H1 (cell line): ENCODE measurements at regions not wholly inside any gene's neighbourhood (a gene's known extent, or its start where the extent isn't known, plus 50 kb on each side); places are given as distances from the start of the nearest gene placed in this dataset.

ENCODE experiments used
- CTCF ChIA-PET: fragments of 300-600 bp; sonication (Branson Sonifier 250); formaldehyde crosslinking; loops from one replicate; lab custom pipeline; 2021; ENCODE audit not compliant: partially characterized antibody; lab: Charles Lee
- POLR2A ChIA-PET: fragments of 300-600 bp; sonication (Branson Sonifier 250); formaldehyde crosslinking; loops from one replicate; lab custom pipeline; 2021; ENCODE audit warnings: inconsistent platforms; ENCODE audit not compliant: partially characterized antibody; lab: Charles Lee
- DNase-seq, 2 experiments: peaks; one replicate each; pipeline versions ENCODE4 v3.0.0 to v3.0.0-alpha.2; 2010 to 2022; ENCODE audit warnings: low spot score in 2 of 2, low read depth in 1 of 2, mixed read lengths in 1 of 2
- FAIRE-seq: peaks from 2 replicates; lab custom pipeline; 2011; peaks lifted over from hg19 to GRCh38; lab: Jason Lieb, UNC
- H2AFZ ChIP-seq: 2 replicates; pipeline ENCODE4 v1.8.1; 2012; ENCODE audit warnings: low read length, inconsistent platforms
- H2AK5ac ChIP-seq: 2 replicates; pipeline ENCODE4 v1.6.1; 2013; ENCODE audit warnings: low read depth, low read length
- H2BK120ac ChIP-seq: replicated peaks from 2 replicates; pipeline ENCODE3; 2013; ENCODE audit warnings: low read depth, low read length, inconsistent platforms
- H2BK12ac ChIP-seq: 2 replicates; pipeline ENCODE4 v1.6.1; 2013; ENCODE audit warnings: low read depth, low read length
- H2BK15ac ChIP-seq: 2 replicates; pipeline ENCODE4 v1.6.1; 2013; ENCODE audit warnings: low read length
- H2BK20ac ChIP-seq: 2 replicates; pipeline ENCODE4 v1.6.1; 2013; ENCODE audit warnings: low read length
- H2BK5ac ChIP-seq: 2 replicates; pipeline ENCODE4 v1.6.1; 2013; ENCODE audit warnings: low read depth, low read length
- H3K14ac ChIP-seq: 2 replicates; pipeline ENCODE4 v1.6.1; 2013; ENCODE audit warnings: inconsistent platforms; ENCODE audit not compliant: insufficient read length
- H3K18ac ChIP-seq: 2 replicates; pipeline ENCODE4 v1.6.1; 2013; ENCODE audit warnings: low read length; ENCODE audit errors: extremely low read depth
- H3K23ac ChIP-seq: 2 replicates; pipeline ENCODE4 v1.6.1; 2013; ENCODE audit warnings: inconsistent platforms; ENCODE audit not compliant: insufficient read length
- H3K23me2 ChIP-seq: 2 replicates; pipeline ENCODE4 v1.6.1; 2013; ENCODE audit warnings: low read depth, low read length
- H3K27ac ChIP-seq: 2 replicates; pipeline ENCODE4 v1.6.1; 2011; ENCODE audit warnings: low read depth, low read length, inconsistent platforms
- H3K27me3 ChIP-seq, 4 experiments: replicated peaks in 1 of 4; 1 replicate in 1 of 4; 2 replicates in 3 of 4; pipeline versions ENCODE4 v1.6.1 to v1.8.1; 2011 to 2013; ENCODE audit warnings: low read length in 3 of 4, mild to moderate bottlenecking in 3 of 4, inconsistent platforms in 2 of 4, mixed read lengths in 2 of 4, moderate library complexity in 1 of 4; ENCODE audit not compliant: control insufficient read depth in 3 of 4, insufficient read depth in 3 of 4; ENCODE audit errors: extremely low read depth in 1 of 4
- H3K36me3 ChIP-seq, 4 experiments: 2 replicates each; pipeline versions ENCODE4 v1.6.1 to v1.8.1; 2011 to 2013; ENCODE audit warnings: mild to moderate bottlenecking in 4 of 4, low read length in 3 of 4, moderate library complexity in 2 of 4, control low read depth in 1 of 4, inconsistent platforms in 1 of 4; ENCODE audit not compliant: insufficient read depth in 4 of 4, control insufficient read depth in 2 of 4
- H3K4ac ChIP-seq: replicated peaks from 2 replicates; pipeline ENCODE3; 2013; ENCODE audit warnings: low read length, low read depth, mixed read lengths, inconsistent platforms; ENCODE audit not compliant: insufficient read length
- H3K4me1 ChIP-seq, 4 experiments: replicated peaks in 1 of 4; 1 replicate in 1 of 4; 2 replicates in 3 of 4; pipeline versions ENCODE4 v1.6.1 to v1.8.1; 2011 to 2013; ENCODE audit warnings: low read length in 3 of 4, inconsistent platforms in 2 of 4, mixed read lengths in 1 of 4; ENCODE audit not compliant: insufficient read depth in 4 of 4, control insufficient read depth in 3 of 4
- H3K4me2 ChIP-seq, 2 experiments: 2 replicates each; pipeline versions ENCODE4 v1.6.1 to v1.8.1; 2011 to 2013; ENCODE audit warnings: low read depth in 2 of 2, low read length in 2 of 2, control low read depth in 1 of 2, inconsistent platforms in 1 of 2, mild to moderate bottlenecking in 1 of 2; ENCODE audit not compliant: insufficient read depth in 1 of 2
- H3K4me3 ChIP-seq, 4 experiments: fragments of 200-600, 300-600 bp in 1 of 4; sonication (generic), shearing (Covaris generic), sonication (Bioruptor Twin) in 1 of 4; 2 replicates each; pipeline versions ENCODE4 v1.5.1 to v1.8.1; 2011 to 2016; ENCODE audit warnings: low read length in 4 of 4, low read depth in 3 of 4, control low read depth in 2 of 4, inconsistent platforms in 2 of 4, mild to moderate bottlenecking in 2 of 4, mixed read lengths in 1 of 4, moderate library complexity in 1 of 4; ENCODE audit not compliant: insufficient read depth in 2 of 4; ENCODE audit errors: extremely low read depth in 1 of 4
- H3K56ac ChIP-seq: replicated peaks from 2 replicates; pipeline ENCODE3; 2013; ENCODE audit warnings: low read depth, mild to moderate bottlenecking, mixed read lengths, low read length, inconsistent platforms; ENCODE audit not compliant: insufficient read length
- H3K79me1 ChIP-seq: 2 replicates; pipeline ENCODE4 v1.6.1; 2013; ENCODE audit warnings: low read depth, low read length, control low read depth
- H3K79me2 ChIP-seq, 2 experiments: 2 replicates each; pipeline versions ENCODE4 v1.6.1 to v1.8.1; 2012 to 2013; ENCODE audit warnings: low read length in 2 of 2, mild to moderate bottlenecking in 2 of 2, inconsistent platforms in 1 of 2; ENCODE audit not compliant: insufficient read depth in 2 of 2, control insufficient read depth in 1 of 2
- H3K9ac ChIP-seq, 4 experiments: replicated peaks in 1 of 4; 1 replicate in 1 of 4; 2 replicates in 3 of 4; pipeline versions ENCODE4 v1.6.1 to v1.8.1; 2011 to 2013; ENCODE audit warnings: low read depth in 3 of 4, low read length in 3 of 4, control low read depth in 2 of 4, mild to moderate bottlenecking in 2 of 4, moderate library complexity in 2 of 4, inconsistent platforms in 1 of 4; ENCODE audit errors: extremely low read depth in 1 of 4
- H3K9me3 ChIP-seq, 2 experiments: 2 replicates each; pipeline versions ENCODE4 v1.6.1 to v1.8.1; 2012 to 2013; ENCODE audit warnings: mild to moderate bottlenecking in 2 of 2, moderate library complexity in 2 of 2, control low read depth in 1 of 2, inconsistent platforms in 1 of 2, low read depth in 1 of 2, low read length in 1 of 2, mixed read lengths in 1 of 2; ENCODE audit not compliant: insufficient read depth in 2 of 2
- H4K20me1 ChIP-seq, 2 experiments: replicated peaks in 1 of 2; 2 replicates each; pipeline versions ENCODE3 to v1.8.1; 2011 to 2013; ENCODE audit warnings: inconsistent platforms in 2 of 2, low read length in 2 of 2, mild to moderate bottlenecking in 1 of 2; ENCODE audit not compliant: insufficient read depth in 2 of 2, control insufficient read depth in 1 of 2
- H4K5ac ChIP-seq: 2 replicates; pipeline ENCODE4 v1.6.1; 2013; ENCODE audit warnings: low read length, low read depth, mixed read lengths, inconsistent platforms; ENCODE audit not compliant: insufficient read length
- H4K8ac ChIP-seq: 2 replicates; pipeline ENCODE4 v1.8.0; 2013; ENCODE audit warnings: mild to moderate bottlenecking, moderate library complexity, low read length, inconsistent platforms; ENCODE audit not compliant: insufficient read depth; ENCODE audit errors: extremely low read depth
- H4K91ac ChIP-seq: replicated peaks from 2 replicates; pipeline ENCODE3; 2013; ENCODE audit warnings: low read length, mixed read lengths, inconsistent platforms; ENCODE audit not compliant: insufficient read length
- ASH2L ChIP-seq: fragments of 200-600, 300-600 bp; sonication (generic); IDR thresholded peaks from one replicate; pipeline ENCODE4 v1.7.1; 2017; ENCODE audit warnings: low read length
- BACH1 ChIP-seq: IDR thresholded peaks from 2 replicates; pipeline ENCODE4 v1.6.1; 2012; ENCODE audit warnings: low read length, improper control_type of control experiment
- CBX5 ChIP-seq: fragments of 300-800, 300-1000 bp; sonication (generic); IDR thresholded peaks from 2 replicates; pipeline ENCODE4 v1.7.1; 2016; ENCODE audit warnings: antibody characterized with exemption, low read length, low read depth
- CHD1 ChIP-seq: IDR thresholded peaks from 2 replicates; pipeline ENCODE4 v1.6.1; 2012; ENCODE audit warnings: low read depth, low read length, improper control_type of control experiment
- CTBP2 ChIP-seq: IDR thresholded peaks from 2 replicates; pipeline ENCODE4 v1.7.0; 2011; ENCODE audit warnings: borderline replicate concordance, mild to moderate bottlenecking, moderate library complexity, mixed read lengths, low read length; ENCODE audit not compliant: insufficient read depth, insufficient read length
- EP300 ChIP-seq, 2 experiments: IDR thresholded peaks; 1 replicate in 1 of 2; 2 replicates in 1 of 2; pipeline ENCODE4 v1.6.1; 2011 to 2012; ENCODE audit warnings: low read depth in 2 of 2, low read length in 2 of 2, mild to moderate bottlenecking in 2 of 2, borderline replicate concordance in 1 of 2, inconsistent platforms in 1 of 2, moderate library complexity in 1 of 2
- EZH2 ChIP-seq: fragments of 200-600 bp; sonication (generic); IDR thresholded peaks from 2 replicates; pipeline ENCODE4 v1.7.1; 2012; ENCODE audit warnings: low read depth, mild to moderate bottlenecking, moderate library complexity, low read length, inconsistent platforms; ENCODE audit not compliant: severe bottlenecking
- JUN ChIP-seq: IDR thresholded peaks from 2 replicates; pipeline ENCODE4 v1.6.1; 2011; ENCODE audit warnings: low read depth, mild to moderate bottlenecking, improper control_type of control experiment, low read length
- MAFK ChIP-seq: IDR thresholded peaks from 2 replicates; pipeline ENCODE4 v1.6.1; 2012; ENCODE audit warnings: low read depth, mild to moderate bottlenecking, improper control_type of control experiment, low read length
- NANOG ChIP-seq: IDR thresholded peaks from 2 replicates; pipeline ENCODE4 v1.6.1; 2011; ENCODE audit warnings: low read length, low read depth, mild to moderate bottlenecking, inconsistent platforms; ENCODE audit not compliant: insufficient read depth, poor library complexity, severe bottlenecking
- POLR2AphosphoS5 ChIP-seq: IDR thresholded peaks from 2 replicates; pipeline ENCODE4 v1.6.1; 2011; ENCODE audit warnings: low read depth, low read length
- RFX5 ChIP-seq: IDR thresholded peaks from 2 replicates; pipeline ENCODE4 v1.6.1; 2011; ENCODE audit warnings: low read depth, low read length, improper control_type of control experiment, borderline replicate concordance
- RNF2 ChIP-seq: fragments of 200-900, 300-1000 bp; sonication (generic); IDR thresholded peaks from 2 replicates; pipeline ENCODE4 v1.7.1; 2016; ENCODE audit warnings: borderline replicate concordance, low read depth, mild to moderate bottlenecking, antibody characterized with exemption, low read length; ENCODE audit not compliant: poor library complexity, severe bottlenecking; ENCODE audit errors: missing control alignments
- RXRA ChIP-seq: IDR thresholded peaks from 2 replicates; pipeline ENCODE4 v1.6.1; 2011; ENCODE audit warnings: low read depth, mild to moderate bottlenecking, low read length, moderate library complexity; ENCODE audit not compliant: insufficient read depth
- WGBS, 2 experiments: shearing (Covaris generic) in 1 of 2; methylation state at CpG; one replicate each; pipeline versions ENCODE4 v1.1.6 to v1.1.7; 2013 to 2015; ENCODE audit warnings: low lambda C conversion rate in 2 of 2, mixed read lengths in 2 of 2, inconsistent platforms in 1 of 2, low coverage in 1 of 2, missing lambda C conversion rate in 1 of 2; ENCODE audit not compliant: insufficient replicate concordance in 2 of 2, insufficient coverage in 1 of 2, insufficient read length in 1 of 2; ENCODE audit errors: extremely low coverage in 1 of 2, missing lambda C conversion rate in 1 of 2; 5-methylcytosine and 5-hydroxymethylcytosine counted together

- Histone ChIP-seq H3K4me2 (no peak overlapping the region), H4K5ac (no peak overlapping the region), H3K4me1 (peaks cover 2 to 8% (median 3%) of the 10 kb centered on the region in 4 experiments; a peak in 4 of 7 replicates), H4K91ac (no peak overlapping the region), H3K36me3 (no peaks in the 10 kb centered on the region), H2BK12ac (no peak overlapping the region), H2AFZ (no peak overlapping the region), H3K4ac (no peak overlapping the region), H4K8ac (no peak overlapping the region), H3K9me3 (peaks cover 3 to 5% of the 10 kb centered on the region in 2 experiments; a peak in 1 of 4 replicates), H3K4me3 (no peak overlapping the region), H3K79me1 (no peaks in the 10 kb centered on the region), H2BK120ac (no peak overlapping the region), H2BK15ac (no peak overlapping the region), H3K18ac (no peak overlapping the region), H3K56ac (no peak overlapping the region), H3K27me3 (no peaks in the 10 kb centered on the region), H2BK20ac (no peak overlapping the region), H3K9ac (no peak overlapping the region), H3K79me2 (no peaks in the 10 kb centered on the region), H2AK5ac (no peak overlapping the region), H4K20me1 (no peaks in the 10 kb centered on the region), H2BK5ac (no peak overlapping the region), H3K14ac (no peak overlapping the region), H3K23me2 (no peaks in the 10 kb centered on the region), H3K23ac (no peak overlapping the region), H3K27ac (no peak overlapping the region)
- ChIA-PET POLR2A (no interaction called here), CTCF (interaction anchor here (0.8 to 1.4 kb wide), 3 partner anchors 40 to 86 kb away, joined by 3 to 4 read pairs (median 3); no protein-coding TSS in a partner anchor)
- DNase-seq (no peak), FAIRE-seq (no peak)
- 89% methylated on average over 5 of the region's 5 CpGs; no CpG with 5 or more reads in 1 of the 2 experiments for WGBS, 2 experiments
- TF ChIP-seq CHD1 (no peak), EZH2 (no peak), JUN (no peak), EP300 (IDR thresholded peaks at IDR 0.05; ENCODE audit: borderline replicate concordance in 1 of 2, low read depth in 2 of 2, low read length in 2 of 2) (no peak), MAFK (no peak), NANOG (no peak), RNF2 (no peak), CTBP2 (no peak), ASH2L (no peak), RXRA (no peak), RFX5 (no peak), BACH1 (no peak), CBX5 (no peak), POLR2AphosphoS5 (no peak)
These were observed 71.2 kb upstream of the CARD11 start for GRCh38 chr7:3114917-3115316.
